SK-N-SH (cell line): ENCODE measurements at regions not wholly inside any gene's neighbourhood (a gene's known extent, or its start where the extent isn't known, plus 50 kb on each side); places are given as distances from the start of the nearest gene placed in this dataset.
"Not testable (repeated sequence)": the region's sequence is repeated elsewhere in the genome, so short reads cannot be mapped to it uniquely, and the experiment has no call there.

Experiments
- CTCF ChIA-PET: fragments of 300-600, 350-600 bp; formaldehyde crosslinking; extraction: SDS; loops from one replicate; lab custom pipeline; 2021; lab: Yijun Ruan, JAX
- POLR2A ChIA-PET: fragments of 350-600 bp; sonication (Branson Sonifier 250); formaldehyde crosslinking; extraction: SDS; loops from one replicate; lab custom pipeline; 2020; ENCODE audit warnings: antibody characterized with exemption, inconsistent platforms; lab: Yijun Ruan, JAX
- DNase-seq: peaks from one replicate; pipeline ENCODE4 v3.0.0; 2012
- H2AFZ ChIP-seq: fragments of 200-600 bp; sonication (generic); 2 replicates; pipeline ENCODE4 v1.8.1; 2016; ENCODE audit warnings: antibody characterized with exemption, mild to moderate bottlenecking, low read depth
- H3F3A ChIP-seq: fragments of 200-600 bp; sonication (generic); replicated peaks from 2 replicates; pipeline ENCODE3; 2016; ENCODE audit warnings: antibody characterized with exemption, mild to moderate bottlenecking; ENCODE audit not compliant: insufficient read depth
- H3K27ac ChIP-seq, 2 experiments: fragments of 200-500 bp in 1 of 2; fragments of 200-600 bp in 1 of 2; sonication (Bioruptor generic) in 1 of 2; sonication (generic), shearing (Covaris generic) in 1 of 2; 2 replicates each; pipeline versions ENCODE4 v1.5.1 to v1.6.1; 2014 to 2016; ENCODE audit warnings: low read depth in 2 of 2, inconsistent platforms in 1 of 2, low read length in 1 of 2, mild to moderate bottlenecking in 1 of 2, mixed read lengths in 1 of 2
- H3K27me3 ChIP-seq: fragments of 200-600 bp; sonication (generic), shearing (Covaris generic); 2 replicates; pipeline ENCODE4 v1.6.1; 2016; ENCODE audit warnings: mixed run types; ENCODE audit not compliant: insufficient read depth
- H3K36me3 ChIP-seq, 2 experiments: fragments of 200-500 bp in 1 of 2; fragments of 200-600 bp in 1 of 2; sonication (Bioruptor generic) in 1 of 2; sonication (generic) in 1 of 2; replicated peaks in 1 of 2; 2 replicates each; pipeline versions ENCODE3 to v1.5.1; 2014 to 2016; ENCODE audit warnings: low read length in 1 of 2, mild to moderate bottlenecking in 1 of 2; ENCODE audit not compliant: insufficient read depth in 2 of 2, control insufficient read depth in 1 of 2
- H3K4me1 ChIP-seq, 2 experiments: fragments of 200-500 bp in 1 of 2; fragments of 200-600 bp in 1 of 2; sonication (Bioruptor generic) in 1 of 2; sonication (generic), shearing (Covaris generic) in 1 of 2; 2 replicates each; pipeline versions ENCODE4 v1.5.1 to v1.6.1; 2014 to 2016; ENCODE audit warnings: low read depth in 1 of 2, low read length in 1 of 2, mixed run types in 1 of 2; ENCODE audit not compliant: insufficient read depth in 2 of 2, control insufficient read depth in 1 of 2
- H3K4me2 ChIP-seq: fragments of 200-600 bp; sonication (generic), shearing (Covaris generic); 2 replicates; pipeline ENCODE4 v1.6.1; 2017; ENCODE audit warnings: mixed run types
- H3K4me3 ChIP-seq, 2 experiments: fragments of 200-500 bp in 1 of 2; fragments of 200-600 bp in 1 of 2; sonication (Bioruptor generic) in 1 of 2; sonication (generic), shearing (Covaris generic) in 1 of 2; 2 replicates each; pipeline versions ENCODE4 v1.5.1 to v1.8.1; 2014 to 2016; ENCODE audit warnings: low read depth in 2 of 2, inconsistent platforms in 1 of 2, low read length in 1 of 2, mild to moderate bottlenecking in 1 of 2, mixed read lengths in 1 of 2, moderate library complexity in 1 of 2
- H3K79me2 ChIP-seq: fragments of 200-600 bp; sonication (generic); 2 replicates; pipeline ENCODE4 v1.8.1; 2017; ENCODE audit warnings: mild to moderate bottlenecking; ENCODE audit not compliant: insufficient read depth
- H3K9ac ChIP-seq: fragments of 200-600 bp; sonication (generic); 2 replicates; pipeline ENCODE4 v1.6.1; 2017; ENCODE audit warnings: mixed run types
- H3K9me2 ChIP-seq: fragments of 200-600 bp; sonication (generic); 2 replicates; pipeline ENCODE4 v1.6.1; 2017; ENCODE audit warnings: mixed run types
- H3K9me3 ChIP-seq: fragments of 200-600 bp; sonication (generic); 2 replicates; pipeline ENCODE4 v1.6.1; 2017; ENCODE audit warnings: mixed run types, mild to moderate bottlenecking, moderate library complexity
- H4K20me1 ChIP-seq: fragments of 200-600 bp; sonication (generic); 2 replicates; pipeline ENCODE4 v1.6.1; 2017; ENCODE audit warnings: mild to moderate bottlenecking, mixed run types; ENCODE audit not compliant: insufficient read depth
- ELF1 ChIP-seq: IDR thresholded peaks from 2 replicates; pipeline ENCODE4 v1.4.0; 2012
- FOSL2 ChIP-seq: IDR thresholded peaks from 2 replicates; pipeline ENCODE4 v1.4.0; 2012; ENCODE audit warnings: low read depth, mild to moderate bottlenecking, moderate library complexity, borderline replicate concordance
- GABPA ChIP-seq: IDR thresholded peaks from 2 replicates; pipeline ENCODE4 v1.4.0; 2012; ENCODE audit warnings: low read depth, mild to moderate bottlenecking
- MEF2A ChIP-seq: IDR thresholded peaks from 2 replicates; pipeline ENCODE4 v1.4.0; 2012; ENCODE audit warnings: low read depth, borderline replicate concordance
- MXI1 ChIP-seq: IDR thresholded peaks from 2 replicates; pipeline ENCODE4 v1.6.1; 2012; ENCODE audit warnings: mild to moderate bottlenecking, low read depth, low read length, improper control_type of control experiment
- POLR2AphosphoS5 ChIP-seq: IDR thresholded peaks from 2 replicates; pipeline ENCODE4 v1.6.1; 2012; ENCODE audit warnings: low read depth, low read length
- RFX5 ChIP-seq: IDR thresholded peaks from 2 replicates; pipeline ENCODE4 v1.6.1; 2012; ENCODE audit warnings: mild to moderate bottlenecking, improper control_type of control experiment, low read length
- RXRA ChIP-seq: IDR thresholded peaks from 2 replicates; pipeline ENCODE4 v1.4.0; 2012; ENCODE audit warnings: low read depth, mild to moderate bottlenecking, borderline replicate concordance
- SMC3 ChIP-seq: IDR thresholded peaks from 2 replicates; pipeline ENCODE4 v1.6.1; 2012; ENCODE audit warnings: low read depth, low read length, improper control_type of control experiment
- YY1 ChIP-seq: IDR thresholded peaks from 2 replicates; pipeline ENCODE4 v1.4.0; 2012; ENCODE audit warnings: low read depth, mild to moderate bottlenecking
- WGBS: methylation state at CpG from one replicate; pipeline ENCODE4 v1.1.6; 2017; ENCODE audit warnings: low lambda C conversion rate; 5-methylcytosine and 5-hydroxymethylcytosine counted together
- TF ChIP-seq, protein P1 (sequence below): IDR thresholded peaks from 2 replicates; pipeline ENCODE4 v1.4.0; 2012; ENCODE audit warnings: low read depth
- TF ChIP-seq, protein P2 (sequence below): IDR thresholded peaks from 2 replicates; pipeline ENCODE4 v1.4.0; 2012; ENCODE audit warnings: low read depth, borderline replicate concordance

DNA sequence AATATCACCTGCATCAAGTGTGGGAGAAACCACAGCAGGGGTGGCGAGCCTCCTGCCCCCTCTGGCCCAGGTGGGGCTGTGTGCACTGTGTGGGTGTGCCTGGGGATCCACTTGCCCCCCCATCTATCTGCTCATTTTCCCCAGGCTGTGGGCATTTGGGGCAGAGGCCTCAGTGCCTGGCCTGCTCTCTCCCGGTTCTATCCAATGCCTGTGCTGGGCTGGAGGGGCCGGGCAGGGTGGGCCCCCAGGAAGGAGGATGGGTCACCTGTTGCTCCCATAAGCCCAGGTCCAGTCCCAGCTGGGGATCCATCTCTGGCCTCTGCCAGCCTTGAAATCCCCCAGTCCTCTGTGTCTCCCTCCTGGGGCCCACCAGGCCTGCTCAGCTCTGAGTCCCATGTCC lies 105.6 kb downstream of the TMEM121 start:
- no peaks in the 10 kb centered on the region for H3F3A ChIP-seq
- POLR2A ChIA-PET: no interaction called here
- H3K4me2 ChIP-seq: no peak overlapping the region
- CTCF ChIA-PET: no interaction called here
- H3K27ac ChIP-seq: no peak overlapping the region
- no peak overlapping the region for H2AFZ ChIP-seq
- H3K4me1 ChIP-seq: no peaks in the 10 kb centered on the region
- H3K27me3 ChIP-seq: no peaks in the 10 kb centered on the region
- H3K9ac ChIP-seq: no peak overlapping the region
- WGBS: 3% methylated on average over 3 of the region's 3 CpGs
- H3K36me3 ChIP-seq: no peaks in the 10 kb centered on the region
- H3K4me3 ChIP-seq: no peak overlapping the region
- no peaks in the 10 kb centered on the region for H4K20me1 ChIP-seq
- no peaks in the 10 kb centered on the region for H3K9me2 ChIP-seq
- TF ChIP-seq RFX5 (no peak), FOSL2 (no peak), YY1 (no peak), MEF2A (no peak), POLR2AphosphoS5 (no peak), ELF1 (no peak)
- TF ChIP-seq, protein P1, sequence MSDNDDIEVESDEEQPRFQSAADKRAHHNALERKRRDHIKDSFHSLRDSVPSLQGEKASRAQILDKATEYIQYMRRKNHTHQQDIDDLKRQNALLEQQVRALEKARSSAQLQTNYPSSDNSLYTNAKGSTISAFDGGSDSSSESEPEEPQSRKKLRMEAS: no peak
- H3K9me3 ChIP-seq: no peaks in the 10 kb centered on the region
- H3K79me2 ChIP-seq: no peaks in the 10 kb centered on the region
- no peak for DNase-seq

DNA sequence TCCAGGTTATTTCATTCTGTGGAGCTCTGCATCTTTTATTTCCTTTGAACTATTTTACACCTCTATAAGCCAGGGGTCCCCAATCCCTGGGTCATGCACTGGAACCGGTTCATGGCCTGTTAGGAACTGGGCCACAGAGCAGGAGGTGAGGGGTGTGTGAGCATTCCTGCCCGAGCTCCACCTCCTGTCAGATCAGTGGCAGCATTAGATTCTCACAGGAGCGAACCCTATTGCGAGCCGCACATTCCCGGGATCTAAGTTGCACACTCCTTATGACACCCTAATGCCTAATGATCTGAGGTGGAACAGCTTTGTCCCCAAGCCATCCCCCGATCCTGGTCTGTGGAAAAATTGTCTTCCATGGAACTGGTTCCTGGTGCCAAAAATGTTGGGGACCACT lies 107.2 kb downstream of the TMEM121 start:
- H3F3A ChIP-seq, POLR2A ChIA-PET, CTCF ChIA-PET, H3K9me2 ChIP-seq, H3K27me3 ChIP-seq, H3K4me1 ChIP-seq, H3K9ac ChIP-seq, H3K27ac ChIP-seq, H3K4me2 ChIP-seq, H3K9me3 ChIP-seq, H3K4me3 ChIP-seq, H3K79me2 ChIP-seq, DNase-seq, H4K20me1 ChIP-seq, H3K36me3 ChIP-seq, H2AFZ ChIP-seq: not testable (repeated sequence)
- 3% methylated on average over 7 of the region's 7 CpGs for WGBS

DNA sequence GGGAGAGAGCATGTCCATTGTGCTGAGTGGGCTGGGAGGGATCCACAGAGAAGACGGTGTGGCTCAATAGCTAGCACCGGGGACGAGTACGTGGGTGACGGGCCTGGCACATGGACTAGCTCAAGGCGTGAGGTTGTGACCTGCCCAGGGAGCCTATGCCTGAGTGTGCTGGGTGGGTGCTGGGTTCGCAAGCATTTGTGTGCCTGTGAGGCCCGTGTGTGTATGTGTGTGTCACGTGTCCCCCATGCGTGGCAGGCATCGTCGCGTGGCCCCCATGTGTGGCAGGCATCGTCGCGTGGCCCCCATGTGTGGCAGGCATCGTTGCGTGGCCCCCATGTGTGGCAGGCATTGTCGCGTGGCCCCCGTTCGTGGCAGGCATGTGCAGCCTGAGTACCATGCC lies 109.2 kb downstream of the TMEM121 start:
- Histone ChIP-seq H3K4me3 (no peak overlapping the region), H3K79me2 (no peaks in the 10 kb centered on the region), H3K36me3 (no peaks in the 10 kb centered on the region), H3K27ac (no peak overlapping the region), H3K9me2 (no peaks in the 10 kb centered on the region), H3K9ac (no peak overlapping the region), H3F3A (no peaks in the 10 kb centered on the region), H3K27me3 (no peaks in the 10 kb centered on the region), H3K9me3 (no peaks in the 10 kb centered on the region), H4K20me1 (no peaks in the 10 kb centered on the region), H2AFZ (no peak overlapping the region), H3K4me2 (no peak overlapping the region), H3K4me1 (no peaks in the 10 kb centered on the region)
- WGBS: 25% methylated on average over 7 of the region's 22 CpGs
- TF ChIP-seq SMC3: no peak
- TF ChIP-seq, protein P1: no peak
- no peak for TF ChIP-seq GABPA
- TF ChIP-seq, protein P2, sequence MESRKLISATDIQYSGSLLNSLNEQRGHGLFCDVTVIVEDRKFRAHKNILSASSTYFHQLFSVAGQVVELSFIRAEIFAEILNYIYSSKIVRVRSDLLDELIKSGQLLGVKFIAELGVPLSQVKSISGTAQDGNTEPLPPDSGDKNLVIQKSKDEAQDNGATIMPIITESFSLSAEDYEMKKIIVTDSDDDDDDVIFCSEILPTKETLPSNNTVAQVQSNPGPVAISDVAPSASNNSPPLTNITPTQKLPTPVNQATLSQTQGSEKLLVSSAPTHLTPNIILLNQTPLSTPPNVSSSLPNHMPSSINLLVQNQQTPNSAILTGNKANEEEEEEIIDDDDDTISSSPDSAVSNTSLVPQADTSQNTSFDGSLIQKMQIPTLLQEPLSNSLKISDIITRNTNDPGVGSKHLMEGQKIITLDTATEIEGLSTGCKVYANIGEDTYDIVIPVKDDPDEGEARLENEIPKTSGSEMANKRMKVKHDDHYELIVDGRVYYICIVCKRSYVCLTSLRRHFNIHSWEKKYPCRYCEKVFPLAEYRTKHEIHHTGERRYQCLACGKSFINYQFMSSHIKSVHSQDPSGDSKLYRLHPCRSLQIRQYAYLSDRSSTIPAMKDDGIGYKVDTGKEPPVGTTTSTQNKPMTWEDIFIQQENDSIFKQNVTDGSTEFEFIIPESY: no peak
- no peak for TF ChIP-seq MXI1
- TF ChIP-seq RXRA: no peak
- ChIA-PET POLR2A (no interaction called here), CTCF (no interaction called here)
- no peak for DNase-seq

DNA sequence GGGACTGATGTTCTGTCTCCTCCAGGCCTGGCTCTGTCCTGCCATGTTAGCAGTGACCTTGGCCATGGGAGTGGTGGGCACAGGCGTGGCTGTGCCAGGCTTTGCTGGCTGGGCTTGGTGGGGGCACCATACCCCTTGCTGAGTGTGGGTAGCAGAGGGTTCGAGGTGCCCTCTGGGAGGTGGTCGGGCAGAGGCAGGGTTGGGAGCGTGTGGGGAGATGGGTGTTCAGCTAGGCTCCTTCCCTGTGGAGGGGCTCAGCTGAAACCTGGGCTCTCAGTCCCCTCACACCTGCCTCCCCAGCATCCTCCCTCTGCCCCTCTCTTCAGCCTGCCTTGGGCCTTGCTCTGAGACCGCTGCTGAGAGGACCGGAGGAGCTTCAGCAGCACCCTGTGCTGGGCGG lies 109.6 kb downstream of the TMEM121 start:
- H3K9me3 ChIP-seq, H4K20me1 ChIP-seq, H3K27me3 ChIP-seq, H3K4me2 ChIP-seq, H2AFZ ChIP-seq, H3K9me2 ChIP-seq, H3K27ac ChIP-seq, H3K9ac ChIP-seq, H3K4me3 ChIP-seq, H3K79me2 ChIP-seq, H3K36me3 ChIP-seq, DNase-seq, H3K4me1 ChIP-seq, H3F3A ChIP-seq, POLR2A ChIA-PET, CTCF ChIA-PET: not testable (repeated sequence)
- 21% methylated on average over 7 of the region's 7 CpGs for WGBS
